ENCODE measurements at regions not wholly inside any gene's neighbourhood (a gene's known extent, or its start where the extent isn't known, plus 50 kb on each side); places are given as distances from the start of the nearest gene placed in this dataset.

DNA sequence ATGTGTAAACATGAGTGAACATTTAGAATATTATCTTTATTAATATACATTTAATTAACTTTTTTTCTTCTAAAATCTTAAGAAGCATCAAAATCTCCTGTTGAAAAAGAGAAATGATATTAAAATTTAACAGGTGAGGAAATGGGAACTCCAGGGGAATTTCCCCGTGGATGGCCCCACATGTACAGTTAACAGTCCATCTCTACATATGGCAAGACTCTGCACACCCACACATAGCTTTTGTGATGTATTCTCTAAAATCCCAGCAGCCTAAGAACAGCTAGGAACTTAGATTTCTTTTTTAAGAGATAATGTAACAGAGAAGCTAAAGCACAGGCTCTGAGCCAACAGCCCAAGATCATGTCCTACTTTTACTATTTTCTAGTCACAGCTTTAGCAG, 556.3 kb upstream of the RGMB start:
- TF ChIP-seq POLR2AphosphoS5 (IDR thresholded peaks at IDR 0.05; ENCODE audit: borderline replicate concordance, low read depth, low read length) = no peak
- TF ChIP-seq EZH2 (IDR thresholded peaks at IDR 0.05) = no peak
- no peak for TF ChIP-seq FOXP2 (optimal IDR thresholded peaks at IDR 0.05; ENCODE audit: control extremely low read depth, extremely low read length, insufficient read depth)

All from SK-N-MC (cell line).